NCI-H1105 treated with DMSO at 0.1 percent for 48 hours (cell line): ENCODE measurements at regions not wholly inside any gene's neighbourhood (a gene's known extent, or its start where the extent isn't known, plus 50 kb on each side); places are given as distances from the start of the nearest gene placed in this dataset.

Experiments used
- DNase-seq: peaks from one replicate; lab custom pipeline; 2025; lab: John Stamatoyannopoulos, UW

DNA sequence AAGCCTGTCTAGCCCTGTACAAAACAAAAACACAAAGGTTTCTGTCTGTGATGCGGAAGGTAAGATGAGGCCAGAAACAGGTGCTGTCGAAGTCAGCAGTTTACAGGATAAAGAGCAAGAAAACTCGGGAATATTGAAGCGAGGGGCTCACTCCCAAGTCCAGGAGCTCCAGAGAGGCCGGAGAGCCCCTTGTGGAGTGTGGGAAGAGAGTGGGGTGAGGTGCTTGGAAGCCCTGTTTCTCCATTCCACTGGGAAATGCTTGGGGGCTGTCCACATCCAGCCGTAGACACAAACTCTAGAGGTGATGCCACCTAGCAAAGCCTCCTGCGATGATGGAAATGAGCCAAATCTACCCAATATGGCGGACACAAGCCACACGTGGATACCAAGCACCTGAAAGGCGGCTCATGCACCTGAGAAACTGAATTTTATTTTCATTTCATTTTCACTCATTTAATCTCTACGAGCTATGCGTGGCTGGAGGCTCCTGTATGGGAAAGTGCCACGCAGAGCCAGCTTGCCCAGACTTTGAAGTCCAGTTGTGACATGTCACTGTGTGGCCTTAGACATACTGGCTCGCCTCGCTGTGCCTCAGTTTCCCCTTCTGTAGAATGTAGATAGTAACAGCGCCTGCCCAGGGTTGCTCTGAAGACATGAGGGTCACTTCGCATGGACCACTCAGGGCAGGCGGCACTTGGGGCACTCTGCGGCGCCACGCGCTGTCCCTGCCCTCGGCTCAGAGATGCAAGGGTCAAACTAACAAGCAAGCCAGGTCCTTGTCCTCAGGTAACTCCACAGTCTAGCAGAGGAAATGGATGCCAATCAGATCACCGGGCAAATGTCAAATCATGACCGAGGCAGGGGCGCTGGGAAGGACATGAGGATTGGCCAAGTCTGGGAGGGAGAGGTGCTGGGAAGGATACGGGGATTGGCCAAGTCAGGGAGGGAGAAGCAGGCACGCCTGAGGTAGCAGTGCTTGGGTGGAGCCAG lies 684.7 kb downstream of the TBC1D22A start:
- no peak for DNase-seq

DNA sequence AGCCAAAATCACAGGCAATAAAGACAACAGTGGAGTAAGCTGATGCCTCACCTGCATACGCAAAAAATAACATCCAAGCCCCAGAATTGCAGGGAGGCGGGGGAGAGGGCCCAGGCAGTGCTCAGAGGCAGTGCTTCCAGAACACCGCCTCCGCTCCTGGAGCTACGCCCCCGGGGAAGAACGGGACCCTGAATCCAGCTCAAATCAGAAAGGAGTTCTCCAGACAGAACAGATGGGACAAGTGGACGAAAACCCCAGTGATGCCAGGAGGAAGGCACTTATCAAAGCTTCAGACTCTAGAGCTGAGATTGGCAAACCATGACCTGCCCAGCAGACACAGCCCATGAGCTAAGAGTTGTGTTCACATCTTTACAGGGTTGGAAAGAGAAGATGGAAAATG lies 683.9 kb downstream of the TBC1D22A start:
- DNase-seq: no peak

DNA sequence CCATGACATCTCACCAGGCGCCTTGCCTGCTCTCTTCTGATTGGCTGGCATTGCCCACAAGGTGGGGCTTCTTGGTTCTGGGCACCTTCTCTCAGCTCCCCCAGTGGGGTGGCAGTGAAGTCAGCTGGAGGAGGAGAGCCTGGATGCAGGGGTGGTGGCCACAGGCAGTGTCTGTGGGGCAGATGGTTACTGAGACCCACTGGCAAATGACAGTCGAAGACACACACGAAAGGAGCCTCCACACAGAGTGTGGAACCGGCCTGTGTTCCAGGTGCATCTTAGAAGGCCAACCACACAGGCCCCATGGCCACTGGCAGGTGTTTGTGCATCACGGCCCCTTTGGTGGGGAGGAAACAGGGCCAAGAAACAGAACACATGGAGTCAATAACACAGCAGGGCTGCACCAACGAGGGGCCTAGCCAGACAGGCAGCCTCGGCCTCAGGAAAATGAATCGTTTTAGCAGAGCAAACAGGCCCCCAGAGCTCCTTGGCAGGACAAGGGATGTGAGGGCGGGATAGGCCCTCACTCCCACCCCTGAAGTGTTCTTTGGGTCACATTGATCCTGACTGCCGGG lies 683.4 kb downstream of the TBC1D22A start:
- DNase-seq: no peak

GRCh38 chr22:47445212-47445611 lies 682.8 kb downstream of the TBC1D22A start:
- DNase-seq: no peak

DNA sequence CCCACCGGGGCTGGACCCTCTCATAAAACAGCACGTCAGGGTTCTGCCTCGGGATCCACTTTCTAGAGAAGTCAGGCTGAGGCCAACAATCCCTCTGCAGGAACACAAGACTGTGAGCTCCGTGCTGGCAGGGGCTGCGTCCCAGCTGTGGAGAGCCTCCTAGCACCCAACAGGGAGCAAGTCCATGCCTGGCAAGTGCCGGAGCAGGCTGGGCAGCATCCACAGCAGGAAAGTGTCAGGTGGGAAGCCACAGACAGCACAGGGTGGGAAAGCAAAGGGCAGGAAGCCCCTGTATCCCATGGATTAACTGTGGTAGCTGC lies 682.3 kb downstream of the TBC1D22A start:
- DNase-seq: no peak

GRCh38 chr22:47443836-47444745 lies 681.6 kb downstream of the TBC1D22A start:
- no peak for DNase-seq

DNA sequence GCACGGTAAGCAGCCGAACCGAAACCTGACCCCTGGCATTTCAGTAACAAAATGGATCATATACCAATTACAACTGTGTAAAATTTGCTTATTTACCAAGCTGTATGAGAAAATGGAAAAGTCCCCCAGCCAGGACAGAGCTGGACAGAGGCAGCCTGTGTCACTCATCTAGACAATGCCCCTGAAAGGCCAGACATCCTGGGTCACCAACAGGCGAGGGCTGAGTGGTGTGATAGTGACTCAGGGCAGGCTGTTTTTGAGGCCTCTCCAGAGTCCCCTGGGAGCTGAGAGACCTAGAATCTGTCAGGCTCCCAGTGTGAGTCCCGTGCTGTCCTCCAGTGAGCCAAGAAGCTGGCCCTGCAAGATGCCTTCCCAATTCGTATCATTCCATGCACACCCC lies 680.4 kb downstream of the TBC1D22A start:
- no peak for DNase-seq

- DNase-seq: no peak
Observed at GRCh38 chr22:47439643-47440265, 677.3 kb downstream of the TBC1D22A start.

GRCh38 chr22:47437636-47438035 lies 675.2 kb downstream of the TBC1D22A start:
- no peak for DNase-seq

GRCh38 chr22:47437110-47437509 lies 674.7 kb downstream of the TBC1D22A start:
- DNase-seq: no peak

GRCh38 chr22:47435826-47436225 lies 673.4 kb downstream of the TBC1D22A start:
- no peak for DNase-seq

- no peak for DNase-seq
Observed at GRCh38 chr22:47435204-47435487, 672.7 kb downstream of the TBC1D22A start.

GRCh38 chr22:47434336-47435203 lies 672.1 kb downstream of the TBC1D22A start:
- DNase-seq: no peak

- DNase-seq: no peak
Observed at GRCh38 chr22:47433627-47434026, 671.2 kb downstream of the TBC1D22A start.

GRCh38 chr22:47432683-47433082 lies 670.2 kb downstream of the TBC1D22A start:
- no peak for DNase-seq

- no peak for DNase-seq
Observed at GRCh38 chr22:47423861-47424820, 661.7 kb downstream of the TBC1D22A start.

- no peak for DNase-seq
Observed at GRCh38 chr22:47423266-47423665, 660.8 kb downstream of the TBC1D22A start.

GRCh38 chr22:47422736-47423135 lies 660.3 kb downstream of the TBC1D22A start:
- DNase-seq: no peak

- DNase-seq: no peak
Observed at GRCh38 chr22:47421846-47422245, 659.4 kb downstream of the TBC1D22A start.

DNA sequence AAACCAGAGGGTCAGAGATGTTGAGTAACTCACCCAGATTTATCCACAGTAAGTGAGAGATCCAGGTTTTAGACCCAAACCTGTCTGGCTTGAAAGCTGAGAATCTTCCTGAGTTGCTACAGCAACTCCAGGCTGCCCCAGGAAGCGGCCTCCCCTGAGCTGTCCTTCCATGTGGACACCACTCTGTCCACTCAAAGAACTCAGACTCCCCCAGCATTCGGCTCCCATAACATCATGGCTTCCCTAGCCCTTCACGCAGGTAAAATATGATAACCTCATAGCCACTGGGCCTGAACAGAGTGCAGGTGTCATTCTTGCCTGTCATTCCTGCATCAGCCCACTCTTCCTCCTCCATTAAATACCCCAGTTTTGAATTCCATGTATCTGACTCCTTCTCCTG lies 657.8 kb downstream of the TBC1D22A start:
- DNase-seq: no peak
